ENCODE measurements at regions not wholly inside any gene's neighbourhood (a gene's known extent, or its start where the extent isn't known, plus 50 kb on each side); places are given as distances from the start of the nearest gene placed in this dataset.

DNA sequence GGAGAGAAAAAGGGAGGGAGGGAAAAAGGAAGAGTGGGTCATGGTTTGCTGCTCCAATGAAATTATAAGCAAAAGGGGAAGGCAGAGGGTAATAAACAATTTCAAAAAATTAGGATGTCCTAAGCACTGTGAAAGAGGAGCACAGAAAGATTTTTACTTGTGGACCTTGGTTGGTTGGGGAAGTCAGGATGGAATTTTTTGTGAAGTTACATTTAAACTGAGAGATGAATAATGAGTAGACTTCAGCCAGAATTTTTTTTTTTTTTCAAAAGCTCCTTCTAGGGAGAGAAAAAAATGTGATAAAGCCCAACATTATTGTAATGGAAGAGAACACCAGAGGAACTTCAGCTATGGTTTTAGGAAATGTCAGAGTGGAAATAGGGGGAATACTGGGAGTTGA lies 515.9 kb upstream of the PAPPA start:
- TF ChIP-seq CTCF (conservative IDR thresholded peaks at IDR 0.05 in 1 of 2, IDR thresholded peaks at IDR 0.05 in 1 of 2; ENCODE audit: extremely low read depth in 1 of 2, insufficient read depth in 1 of 2, low read depth in 1 of 2, low read length in 2 of 2) (no peak), EZH2 (IDR thresholded peaks at IDR 0.05; ENCODE audit: borderline replicate concordance, low read length) (no peak)

All from mammary epithelial cell (primary cell).